K562 (cell line): ENCODE measurements at regions not wholly inside any gene's neighbourhood (a gene's known extent, or its start where the extent isn't known, plus 50 kb on each side); places are given as distances from the start of the nearest gene placed in this dataset.

Source experiments
- ATAC-seq: fragments of 200-7000 bp; cut with Tn5 transposase; 3 replicates; pipeline ENCODE4 v1.9.1; 2020; ENCODE audit warnings: moderate library complexity
- BruUV-seq: library from RNA; stranded (reverse); fragments of 400-500 nt; replicated peaks from 2 replicates; lab custom pipeline; 2021; lab: Mats Ljungman, UMichigan
- CTCF ChIA-PET: fragments of 300-600 bp; formaldehyde crosslinking; extraction: SDS; loops from one replicate; lab custom pipeline; 2021; ENCODE audit warnings: low intra/inter-chr PET ratio; lab: Yijun Ruan, JAX
- POLR2A ChIA-PET: fragments of 300-600, 350-650 bp; sonication (Branson Sonifier 250); formaldehyde crosslinking; extraction: SDS; loops from one replicate; lab custom pipeline; 2021; ENCODE audit warnings: antibody characterized with exemption, inconsistent platforms; lab: Yijun Ruan, JAX
- DNase-seq, 4 experiments: peaks; one replicate each; pipeline versions ENCODE4 v3.0.0 to v3.0.0-alpha.2; 2011 to 2018; ENCODE audit warnings: low spot score in 3 of 4, mixed read lengths in 3 of 4; ENCODE audit errors: extremely low read depth in 1 of 4
- FAIRE-seq: peaks from 2 replicates; lab custom pipeline; 2011; peaks lifted over from hg19 to GRCh38; lab: Jason Lieb, UNC
- H2AFZ ChIP-seq: 2 replicates; pipeline ENCODE4 v1.6.0; 2011; ENCODE audit warnings: low read depth, low read length, control low read depth, inconsistent platforms
- H3K27ac ChIP-seq: fragments of 200-600 bp; 3 replicates; pipeline ENCODE4 v1.8.0; 2011; ENCODE audit warnings: low read depth, mild to moderate bottlenecking, control low read depth, inconsistent platforms, low read length, moderate library complexity, mixed read lengths; ENCODE audit errors: extremely low read depth
- H3K27me3 ChIP-seq, 2 experiments: fragments of 300-600 bp in 1 of 2; 2 replicates in 1 of 2; 3 replicates in 1 of 2; pipeline versions ENCODE4 v1.6.0 to v1.8.0; 2011; ENCODE audit warnings: inconsistent platforms in 2 of 2, low read length in 2 of 2, mild to moderate bottlenecking in 1 of 2, mixed read lengths in 1 of 2, moderate library complexity in 1 of 2; ENCODE audit not compliant: control insufficient read depth in 2 of 2, insufficient read depth in 2 of 2
- H3K36me3 ChIP-seq: fragments of 300-600 bp; 3 replicates; pipeline ENCODE4 v1.8.0; 2011; ENCODE audit warnings: mild to moderate bottlenecking, low read length, inconsistent platforms; ENCODE audit not compliant: control insufficient read depth, insufficient read depth
- H3K4me1 ChIP-seq, 2 experiments: fragments of 200-600 bp in 1 of 2; replicated peaks in 1 of 2; 2 replicates in 1 of 2; 3 replicates in 1 of 2; pipeline versions ENCODE4 v1.5.1 to v1.8.0; 2011; ENCODE audit warnings: inconsistent platforms in 2 of 2, low read length in 2 of 2, mild to moderate bottlenecking in 1 of 2, mixed read lengths in 1 of 2, moderate library complexity in 1 of 2; ENCODE audit not compliant: control insufficient read depth in 2 of 2, insufficient read depth in 2 of 2
- H3K4me2 ChIP-seq: 2 replicates; pipeline ENCODE4 v1.6.1; 2011; ENCODE audit warnings: low read length, control low read depth, inconsistent platforms, mixed read lengths; ENCODE audit not compliant: insufficient read depth
- H3K4me3 ChIP-seq: fragments of 200-600 bp; sonication (generic), shearing (Covaris generic); 2 replicates; pipeline ENCODE4 v1.5.1; 2016; ENCODE audit warnings: control low read depth, inconsistent platforms
- H3K79me2 ChIP-seq: fragments of 200-600 bp; 3 replicates; pipeline ENCODE4 v1.8.0; 2011; ENCODE audit warnings: low read length, inconsistent platforms; ENCODE audit not compliant: control insufficient read depth, insufficient read depth
- H3K9ac ChIP-seq, 2 experiments: 2 replicates each; pipeline versions ENCODE4 v1.6.0 to v1.6.1; 2011; ENCODE audit warnings: low read depth in 2 of 2, low read length in 2 of 2, control low read depth in 1 of 2, inconsistent platforms in 1 of 2, mild to moderate bottlenecking in 1 of 2, mixed read lengths in 1 of 2; ENCODE audit not compliant: insufficient read depth in 1 of 2
- H3K9me1 ChIP-seq: one replicate; pipeline ENCODE4 v1.6.0; 2011; ENCODE audit warnings: inconsistent platforms, mild to moderate bottlenecking, low read length, moderate library complexity; ENCODE audit not compliant: control insufficient read depth, insufficient read depth
- H3K9me3 ChIP-seq: replicated peaks from 2 replicates; pipeline ENCODE4 v1.5.1; 2011; ENCODE audit warnings: low read depth, low read length, inconsistent platforms; ENCODE audit not compliant: control insufficient read depth, insufficient read depth
- H4K20me1 ChIP-seq: replicated peaks from 2 replicates; pipeline ENCODE4 v1.6.1; 2011; ENCODE audit warnings: low read length, inconsistent platforms, mixed read lengths; ENCODE audit not compliant: control insufficient read depth, insufficient read depth
- DMBX1 ChIP-seq: fragments of 250-450 bp; sonication (Bioruptor Pico); IDR thresholded peaks from 2 replicates; pipeline ENCODE4 v1.8.0; 2022; ENCODE audit warnings: inconsistent platforms, mild to moderate bottlenecking, moderate library complexity, borderline replicate concordance
- GABPA ChIP-seq: fragments of 200-800 bp; sonication (Bioruptor generic); conservative IDR thresholded peaks from 2 replicates; pipeline ENCODE4 v1.6.1; 2016; ENCODE audit warnings: low read depth, missing genetic modification characterization, missing compliant biosample characterization
- HOXB6 ChIP-seq: fragments of 250-450 bp; sonication (Bioruptor Pico); IDR thresholded peaks from 2 replicates; pipeline ENCODE4 v1.5.1; 2022; ENCODE audit warnings: mild to moderate bottlenecking, borderline replicate concordance
- KDM4B ChIP-seq, 2 experiments: fragments of 450-650 bp in 1 of 2; sonication (generic) in 1 of 2; IDR thresholded peaks; 2 replicates each; pipeline ENCODE4 v1.6.1; 2016 to 2017; ENCODE audit warnings: borderline replicate concordance in 2 of 2, antibody characterized with exemption in 1 of 2, low read depth in 1 of 2, mild to moderate bottlenecking in 1 of 2
- MLX ChIP-seq, 2 experiments: fragments of 450-650 bp in 1 of 2; sonication (generic) in 1 of 2; formaldehyde crosslinking; conservative IDR thresholded peaks; 2 replicates each; pipeline versions ENCODE4 v1.4.0 to v1.8.1; 2020 to 2022; ENCODE audit warnings: mild to moderate bottlenecking in 1 of 2, missing genetic modification reagents in 1 of 2
- NCOA4 ChIP-seq: fragments of 450-650 bp; IDR thresholded peaks from 2 replicates; pipeline ENCODE4 v1.6.1; 2018; ENCODE audit warnings: mild to moderate bottlenecking; ENCODE audit not compliant: partially characterized antibody
- PCBP2 ChIP-seq: fragments of 200-400 bp; formaldehyde crosslinking; IDR thresholded peaks from 2 replicates; pipeline ENCODE4 v1.6.1; 2018; ENCODE audit warnings: low read length, low read depth, mild to moderate bottlenecking, moderate library complexity; ENCODE audit not compliant: poor library complexity, severe bottlenecking
- PRMT5 ChIP-seq: sonication (generic); formaldehyde crosslinking; IDR thresholded peaks from 2 replicates; pipeline ENCODE4 v1.5.0; 2020; ENCODE audit warnings: missing genetic modification reagents
- PYGO2 ChIP-seq: fragments of 450-650 bp; IDR thresholded peaks from 2 replicates; pipeline ENCODE4 v1.6.1; 2016; ENCODE audit warnings: mild to moderate bottlenecking, missing genetic modification characterization, moderate library complexity, missing compliant biosample characterization
- RBM17 ChIP-seq: fragments of 200-400 bp; formaldehyde crosslinking; IDR thresholded peaks from 2 replicates; pipeline ENCODE4 v1.6.1; 2017; ENCODE audit warnings: low read depth, mild to moderate bottlenecking, low read length, borderline replicate concordance
- SIRT6 ChIP-seq: IDR thresholded peaks from one replicate; pipeline ENCODE4 v1.6.1; 2012; ENCODE audit warnings: low read depth, mild to moderate bottlenecking, control low read depth, inconsistent platforms, low read length, moderate library complexity
- SMAD1 ChIP-seq: fragments of 150-350 bp; IDR thresholded peaks from 2 replicates; pipeline ENCODE4 v1.6.1; 2014; ENCODE audit warnings: low read length, low read depth; ENCODE audit not compliant: partially characterized antibody
- ZFX ChIP-seq: sonication (generic); formaldehyde crosslinking; IDR thresholded peaks from 2 replicates; pipeline ENCODE4 v1.8.0; 2022; ENCODE audit warnings: mild to moderate bottlenecking, missing genetic modification reagents, moderate library complexity
- ZNF3 ChIP-seq: fragments of 250-450 bp; sonication (Bioruptor Pico); IDR thresholded peaks from 2 replicates; pipeline ENCODE4 v1.5.0; 2021; ENCODE audit warnings: mild to moderate bottlenecking, moderate library complexity
- WGBS: fragments of 100-300 bp; shearing (Covaris generic); methylation state at CpG from one replicate; pipeline ENCODE4 v1.1.6; 2016; ENCODE audit warnings: low coverage, mixed read lengths; ENCODE audit not compliant: insufficient coverage; ENCODE audit errors: missing lambda C conversion rate; 5-methylcytosine and 5-hydroxymethylcytosine counted together
- in situ Hi-C: fragments of 300-500 bp; cut with MboI; formaldehyde crosslinking; loops from 4 replicates; pipeline ENCODE4 v1.15.0; 2018; ENCODE audit warnings: inconsistent platforms, mixed read lengths
- intact Hi-C: fragments of 100-400 bp; cut with micrococcal nuclease; formaldehyde crosslinking; loops from 2 replicates; pipeline ENCODE4 v1.14.2; 2022

GRCh38 chr7:153518201-153518984 lies 533.8 kb upstream of the DPP6 start (continued):
- no peak for TF ChIP-seq GABPA (tag)
- no peak for TF ChIP-seq PRMT5 (CRISPR knock-in tag)
- TF ChIP-seq KDM4B (IDR thresholded peaks at IDR 0.05; ENCODE audit: borderline replicate concordance in 2 of 2, low read depth in 1 of 2) = no peak
- TF ChIP-seq PCBP2 = no peak
- no peak for TF ChIP-seq MLX (CRISPR knock-in tag; conservative IDR thresholded peaks at IDR 0.05)
- TF ChIP-seq HOXB6 (CRISPR knock-in tag) = no peak
- TF ChIP-seq PYGO2 (tag) = no peak
- TF ChIP-seq NCOA4 = no peak
- no peak for TF ChIP-seq ZFX

GRCh38 chr7:153521370-153521769 lies 530.8 kb upstream of the DPP6 start:
- Histone ChIP-seq H3K9ac (no peak overlapping the region), H4K20me1 (no peaks in the 10 kb centered on the region), H3K4me1 (no peaks in the 10 kb centered on the region), H3K9me1 (no peaks in the 10 kb centered on the region), H3K4me2 (no peak overlapping the region), H3K4me3 (no peak overlapping the region), H3K27me3 (peaks cover 26 to 69% of the 10 kb centered on the region in 2 experiments), H2AFZ (no peak overlapping the region), H3K27ac (no peak overlapping the region), H3K79me2 (no peaks in the 10 kb centered on the region), H3K36me3 (no peaks in the 10 kb centered on the region), H3K9me3 (no peaks in the 10 kb centered on the region)
- ATAC-seq (no peak), DNase-seq (no peak), FAIRE-seq (no peak)
- TF ChIP-seq DMBX1 (CRISPR knock-in tag) (no peak), SMAD1 (no peak), SIRT6 (no peak), RBM17 (no peak), MLX (CRISPR knock-in tag; conservative IDR thresholded peaks at IDR 0.05) (no peak), ZNF3 (no peak)
- CTCF ChIA-PET = no interaction called here
- WGBS = 0% methylated on average over 5 of the region's 5 CpGs
- BruUV-seq = no TSS peak
- in situ Hi-C loops (no loop called here), intact Hi-C loops (no loop called here)
- POLR2A ChIA-PET = no interaction called here
